Lower lobe of right lung (tissue), 2 donors: ENCODE measurements at regions not wholly inside any gene's neighbourhood (a gene's known extent, or its start where the extent isn't known, plus 50 kb on each side); places are given as distances from the start of the nearest gene placed in this dataset.

Source experiments
- ATAC-seq, 2 donors: fragments of 200-7000 bp; cut with Tn5 transposase; one replicate each; pipeline ENCODE4 v1.9.1; 2020 to 2022; ENCODE audit warnings: mild to moderate bottlenecking in 2 of 2, moderate library complexity in 2 of 2
- DNase-seq: peaks from one replicate; pipeline ENCODE4 v3.0.0-alpha.2; 2020
- H3K27ac ChIP-seq: fragments of 200-600 bp; one replicate; pipeline ENCODE4 v1.8.0; 2022
- H3K27me3 ChIP-seq: fragments of 200-600 bp; one replicate; pipeline ENCODE4 v1.8.0; 2022; ENCODE audit warnings: low read depth
- H3K36me3 ChIP-seq: fragments of 200-600 bp; one replicate; pipeline ENCODE4 v1.8.0; 2022; ENCODE audit warnings: mild to moderate bottlenecking
- H3K4me1 ChIP-seq: fragments of 200-600 bp; one replicate; pipeline ENCODE4 v1.8.0; 2022
- H3K4me3 ChIP-seq: fragments of 200-600 bp; one replicate; pipeline ENCODE4 v1.8.0; 2022; ENCODE audit warnings: mild to moderate bottlenecking
- H3K9me3 ChIP-seq: fragments of 200-600 bp; one replicate; pipeline ENCODE4 v1.8.0; 2022
- intact Hi-C: fragments of 100-400 bp; cut with DNase I; formaldehyde crosslinking; loops from one replicate; pipeline ENCODE4 v1.11.0; 2022
- TF ChIP-seq, protein P1 (sequence below): fragments of 200-600 bp; IDR thresholded peaks from one replicate; pipeline ENCODE4 v1.8.0; 2022; ENCODE audit warnings: antibody characterized with exemption, mild to moderate bottlenecking
- donor health status: DM: no; HTN: yes; CAD: no; lungs with severe emphysema.

DNA sequence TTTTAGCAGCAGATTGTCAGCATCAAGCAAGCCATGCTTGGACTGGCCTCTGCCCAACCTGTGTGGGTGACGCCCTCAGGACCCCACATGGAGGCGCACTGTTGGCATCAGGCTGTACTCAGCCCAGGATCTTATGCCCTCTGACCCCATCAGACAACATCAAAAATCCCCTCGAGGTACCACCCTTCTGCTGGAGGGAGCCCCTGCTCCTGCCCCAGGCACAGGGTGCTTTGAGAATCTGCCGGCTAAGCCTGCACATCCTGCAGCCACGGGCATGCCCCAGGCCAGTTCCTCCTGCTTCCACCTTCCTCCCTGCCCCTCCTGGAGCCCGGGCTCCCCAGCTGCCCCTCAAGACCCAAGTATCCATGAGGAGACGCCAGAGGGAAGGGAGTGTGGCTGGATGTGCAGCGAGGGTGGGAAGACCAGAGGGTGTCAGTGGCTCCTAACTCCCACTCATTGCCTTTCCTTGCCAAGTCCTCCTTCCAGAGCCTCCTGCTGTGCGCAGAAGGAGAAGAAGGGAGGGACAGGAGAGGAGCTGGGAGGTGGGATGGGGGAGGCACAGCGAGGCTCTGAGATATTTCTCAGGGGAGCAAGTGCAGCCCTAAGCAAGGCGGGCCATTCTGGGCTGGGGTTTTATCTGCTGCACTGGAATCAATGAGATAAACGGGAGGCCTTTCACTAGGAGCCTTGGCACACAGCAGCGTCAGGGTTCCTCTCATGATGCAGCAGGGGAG is 77.4 kb upstream of the CST7 start:
- DNase-seq (no peak), ATAC-seq (no peak)
- H3K36me3 ChIP-seq = no peaks in the 10 kb centered on the region
- peaks cover 13% of the 10 kb centered on the region for H3K27me3 ChIP-seq
- H3K4me3 ChIP-seq = no peak overlapping the region
- H3K27ac ChIP-seq = no peak overlapping the region
- no peaks in the 10 kb centered on the region for H3K4me1 ChIP-seq
- intact Hi-C loops = no loop called here
- TF ChIP-seq, protein P1, sequence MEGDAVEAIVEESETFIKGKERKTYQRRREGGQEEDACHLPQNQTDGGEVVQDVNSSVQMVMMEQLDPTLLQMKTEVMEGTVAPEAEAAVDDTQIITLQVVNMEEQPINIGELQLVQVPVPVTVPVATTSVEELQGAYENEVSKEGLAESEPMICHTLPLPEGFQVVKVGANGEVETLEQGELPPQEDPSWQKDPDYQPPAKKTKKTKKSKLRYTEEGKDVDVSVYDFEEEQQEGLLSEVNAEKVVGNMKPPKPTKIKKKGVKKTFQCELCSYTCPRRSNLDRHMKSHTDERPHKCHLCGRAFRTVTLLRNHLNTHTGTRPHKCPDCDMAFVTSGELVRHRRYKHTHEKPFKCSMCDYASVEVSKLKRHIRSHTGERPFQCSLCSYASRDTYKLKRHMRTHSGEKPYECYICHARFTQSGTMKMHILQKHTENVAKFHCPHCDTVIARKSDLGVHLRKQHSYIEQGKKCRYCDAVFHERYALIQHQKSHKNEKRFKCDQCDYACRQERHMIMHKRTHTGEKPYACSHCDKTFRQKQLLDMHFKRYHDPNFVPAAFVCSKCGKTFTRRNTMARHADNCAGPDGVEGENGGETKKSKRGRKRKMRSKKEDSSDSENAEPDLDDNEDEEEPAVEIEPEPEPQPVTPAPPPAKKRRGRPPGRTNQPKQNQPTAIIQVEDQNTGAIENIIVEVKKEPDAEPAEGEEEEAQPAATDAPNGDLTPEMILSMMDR = no peak
- no peaks in the 10 kb centered on the region for H3K9me3 ChIP-seq

DNA sequence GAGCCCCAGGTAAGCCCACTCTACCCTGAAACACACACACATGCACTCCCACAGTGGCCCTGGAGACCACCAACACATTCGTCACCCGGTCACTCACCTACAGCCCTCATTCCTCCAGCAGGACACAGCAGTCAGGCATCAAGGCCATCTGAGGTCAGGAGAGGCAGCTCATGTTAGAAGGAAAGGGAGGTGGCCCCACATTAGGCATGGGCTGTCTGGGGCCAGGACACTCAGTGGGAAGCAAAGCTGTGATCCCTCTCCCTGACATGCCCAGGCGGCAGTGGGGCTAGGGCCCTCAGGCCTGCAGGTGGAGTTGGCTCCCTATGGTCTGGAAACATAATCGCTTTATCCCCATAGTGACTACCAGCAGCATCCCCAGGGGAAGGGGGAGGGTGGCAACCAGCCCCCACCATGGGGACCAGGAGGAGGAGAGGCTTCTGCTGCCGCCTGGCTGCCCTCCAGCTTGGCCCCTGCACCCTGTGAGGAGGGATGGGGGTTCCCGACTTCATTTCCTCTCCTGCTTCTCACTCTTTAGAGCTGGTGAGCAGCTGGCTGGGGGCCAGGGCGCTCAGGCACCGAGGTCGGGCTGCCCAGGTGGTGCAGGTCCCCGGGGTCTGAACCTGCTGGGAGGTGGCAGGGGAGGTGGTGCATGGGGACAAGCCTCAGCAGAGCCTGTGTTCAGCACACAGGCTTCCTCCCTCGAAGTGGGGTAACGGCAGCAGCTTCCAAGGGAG is 76.6 kb upstream of the CST7 start:
- H3K9me3 ChIP-seq = no peaks in the 10 kb centered on the region
- TF ChIP-seq, protein P1 = no peak
- intact Hi-C loops = no loop called here
- no peaks in the 10 kb centered on the region for H3K36me3 ChIP-seq
- no peaks in the 10 kb centered on the region for H3K4me1 ChIP-seq
- ATAC-seq (no peak), DNase-seq (no peak)
- no peak overlapping the region for H3K27ac ChIP-seq
- peaks cover 13% of the 10 kb centered on the region for H3K27me3 ChIP-seq
- H3K4me3 ChIP-seq = no peak overlapping the region

DNA sequence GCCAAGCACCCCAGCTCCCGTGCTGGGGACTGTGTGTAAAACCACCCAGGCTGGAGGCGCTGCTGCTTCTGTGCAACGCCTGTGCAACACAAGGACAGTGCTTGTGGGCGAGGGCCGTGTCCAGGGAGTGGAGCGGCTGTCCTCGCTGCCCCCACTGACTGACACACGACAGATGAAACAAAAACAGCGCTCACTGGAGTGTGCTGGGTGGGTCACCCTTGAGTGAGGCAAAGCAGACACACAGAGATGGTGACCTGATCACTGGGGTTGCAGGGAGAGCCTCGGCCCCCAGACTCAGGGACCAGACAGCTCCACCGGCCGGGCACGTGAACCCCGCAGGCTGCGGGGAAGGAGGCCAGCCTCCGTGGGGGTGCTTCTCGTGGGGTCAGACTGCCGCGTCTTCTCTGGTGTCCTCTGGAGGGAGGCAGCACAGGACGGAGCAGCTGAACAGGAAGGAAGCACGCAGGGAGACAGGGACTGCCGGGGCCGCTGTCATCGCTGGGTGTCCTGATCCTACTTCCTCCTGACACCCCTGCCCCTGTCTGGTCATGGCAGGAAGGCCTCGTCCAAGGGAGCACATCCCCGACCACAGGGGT is 75.9 kb upstream of the CST7 start:
- Histone ChIP-seq H3K4me3 (no peak overlapping the region), H3K4me1 (no peaks in the 10 kb centered on the region), H3K27ac (no peak overlapping the region), H3K27me3 (peaks cover 13% of the 10 kb centered on the region), H3K9me3 (no peaks in the 10 kb centered on the region), H3K36me3 (no peaks in the 10 kb centered on the region)
- intact Hi-C loops = no loop called here
- TF ChIP-seq, protein P1 = no peak
- ATAC-seq (peak in 1 of 2 donors; percentile 11), DNase-seq (no peak)

DNA sequence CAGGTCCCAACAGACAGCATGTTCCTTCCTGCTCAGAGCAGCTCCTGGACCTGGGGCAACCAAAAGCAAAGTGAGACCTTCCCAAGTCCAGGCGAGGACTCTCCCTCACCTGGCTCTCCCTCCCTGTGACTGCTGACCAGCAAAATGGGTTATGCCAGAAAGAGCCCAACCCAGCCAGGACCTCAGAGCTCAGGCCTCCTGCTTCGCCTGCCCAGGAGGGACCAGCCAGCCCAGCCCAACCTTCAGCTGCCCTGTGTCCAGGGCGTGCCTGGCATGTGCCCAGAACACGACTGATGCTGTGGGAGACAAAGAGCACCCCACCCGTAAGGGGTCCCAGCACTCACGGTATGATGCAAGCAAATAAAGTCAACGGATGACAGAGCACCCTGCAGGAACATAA is 74.0 kb upstream of the CST7 start:
- H3K27me3 ChIP-seq = peaks cover 13% of the 10 kb centered on the region
- ATAC-seq = no peak
- no peak overlapping the region for H3K4me3 ChIP-seq
- TF ChIP-seq, protein P1 = no peak
- no peak for DNase-seq
- intact Hi-C loops = no loop called here
- no peak overlapping the region for H3K27ac ChIP-seq
- H3K36me3 ChIP-seq = no peaks in the 10 kb centered on the region
- no peaks in the 10 kb centered on the region for H3K9me3 ChIP-seq
- H3K4me1 ChIP-seq = no peaks in the 10 kb centered on the region

DNA sequence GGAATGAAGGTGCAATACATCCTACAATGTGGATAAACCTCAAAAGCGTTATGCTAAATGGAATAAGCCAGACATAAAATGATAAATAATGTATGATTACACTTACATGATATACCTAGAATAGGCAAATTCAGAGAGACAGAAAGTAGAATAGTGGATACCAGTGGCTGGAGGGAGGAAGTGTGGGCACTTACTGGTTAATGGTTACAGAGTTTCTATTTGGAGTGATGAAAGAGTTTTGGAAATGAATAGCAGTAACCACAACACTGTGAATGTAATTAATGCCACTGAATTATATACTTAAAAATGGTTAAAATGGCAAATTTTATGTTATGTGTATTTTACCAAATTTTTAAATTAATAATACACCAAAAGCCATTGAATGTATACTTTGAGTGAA is 71.4 kb upstream of the CST7 start:
- intact Hi-C loops = no loop called here
- TF ChIP-seq, protein P1 = no peak
- no peak for ATAC-seq
- peaks cover 1% of the 10 kb centered on the region for H3K9me3 ChIP-seq
- no peak overlapping the region for H3K27ac ChIP-seq
- H3K27me3 ChIP-seq = peaks cover 8% of the 10 kb centered on the region
- H3K4me1 ChIP-seq = no peaks in the 10 kb centered on the region
- DNase-seq = no peak
- no peak overlapping the region for H3K4me3 ChIP-seq
- no peaks in the 10 kb centered on the region for H3K36me3 ChIP-seq
